Osteocyte (in vitro differentiated cells): ENCODE measurements at regions not wholly inside any gene's neighbourhood (a gene's known extent, or its start where the extent isn't known, plus 50 kb on each side); places are given as distances from the start of the nearest gene placed in this dataset.
A peak's percentile ranks its signal among the peaks of the same experiment; 100 is the strongest.

Experiments used
- DNase-seq: peaks from one replicate; pipeline ENCODE4 v3.0.0; 2021; ENCODE audit warnings: mixed read lengths; ENCODE audit not compliant: unreplicated experiment; ENCODE audit errors: extremely low spot score
- H3K27ac Mint-ChIP-seq: one replicate; pipeline ENCODE4 v1.8.0; 2021; ENCODE audit warnings: mild to moderate bottlenecking, mixed read lengths; ENCODE audit not compliant: unreplicated experiment
- H3K27me3 Mint-ChIP-seq: one replicate; pipeline ENCODE4 v1.8.0; 2021; ENCODE audit warnings: mixed read lengths; ENCODE audit not compliant: unreplicated experiment
- H3K36me3 Mint-ChIP-seq: one replicate; pipeline ENCODE4 v1.8.0; 2021; ENCODE audit warnings: mixed read lengths; ENCODE audit not compliant: unreplicated experiment
- H3K4me1 Mint-ChIP-seq: one replicate; pipeline ENCODE4 v1.8.0; 2021; ENCODE audit warnings: mixed read lengths; ENCODE audit not compliant: unreplicated experiment
- H3K4me3 Mint-ChIP-seq: one replicate; pipeline ENCODE4 v1.8.0; 2021; ENCODE audit warnings: mild to moderate bottlenecking, moderate library complexity, mixed read lengths; ENCODE audit not compliant: unreplicated experiment
- H3K9me3 Mint-ChIP-seq: one replicate; pipeline ENCODE4 v1.8.0; 2021; ENCODE audit warnings: mixed read lengths; ENCODE audit not compliant: unreplicated experiment
- CTCF ChIP-seq: fragments of 200-600 bp; sonication (generic); IDR thresholded peaks from 2 replicates; pipeline ENCODE4 v1.5.0; 2021; ENCODE audit warnings: antibody characterized with exemption, mild to moderate bottlenecking, moderate library complexity

- Mint-ChIP-seq H3K4me1 (peaks cover 51% of the 10 kb centered on the region), H3K4me3 (no peak overlapping the region), H3K9me3 (peaks cover 6% of the 10 kb centered on the region), H3K27ac (peak overlapping the region; percentile 88), H3K36me3 (no peaks in the 10 kb centered on the region), H3K27me3 (no peaks in the 10 kb centered on the region)
- DNase-seq: no peak
- no peak for TF ChIP-seq CTCF
Observed at GRCh38 chr9:99433095-99433494, 211.0 kb downstream of the SEC61B start.

- no peaks in the 10 kb centered on the region for H3K36me3 Mint-ChIP-seq
- peaks cover 6% of the 10 kb centered on the region for H3K9me3 Mint-ChIP-seq
- peak overlapping the region; percentile 88 for H3K27ac Mint-ChIP-seq
- no peak overlapping the region for H3K4me3 Mint-ChIP-seq
- H3K4me1 Mint-ChIP-seq: peaks cover 53% of the 10 kb centered on the region
- TF ChIP-seq CTCF: no peak
- no peaks in the 10 kb centered on the region for H3K27me3 Mint-ChIP-seq
- DNase-seq: no peak
Observed at GRCh38 chr9:99433555-99433954, 211.5 kb downstream of the SEC61B start.

GRCh38 chr9:99436616-99437015 lies 214.5 kb downstream of the SEC61B start:
- no peak overlapping the region for H3K4me3 Mint-ChIP-seq
- TF ChIP-seq CTCF: no peak
- H3K4me1 Mint-ChIP-seq: peaks cover 46% of the 10 kb centered on the region
- no peaks in the 10 kb centered on the region for H3K9me3 Mint-ChIP-seq
- no peak overlapping the region for H3K27ac Mint-ChIP-seq
- H3K27me3 Mint-ChIP-seq: no peaks in the 10 kb centered on the region
- no peaks in the 10 kb centered on the region for H3K36me3 Mint-ChIP-seq
- no peak for DNase-seq

GRCh38 chr9:99437145-99437544 lies 215.1 kb downstream of the SEC61B start:
- no peak overlapping the region for H3K4me3 Mint-ChIP-seq
- DNase-seq: no peak
- no peaks in the 10 kb centered on the region for H3K36me3 Mint-ChIP-seq
- no peaks in the 10 kb centered on the region for H3K27me3 Mint-ChIP-seq
- TF ChIP-seq CTCF: no peak
- peaks cover 3% of the 10 kb centered on the region for H3K9me3 Mint-ChIP-seq
- H3K27ac Mint-ChIP-seq: no peak overlapping the region
- H3K4me1 Mint-ChIP-seq: peaks cover 41% of the 10 kb centered on the region

- no peak overlapping the region for H3K27ac Mint-ChIP-seq
- no peak for TF ChIP-seq CTCF
- H3K9me3 Mint-ChIP-seq: peaks cover 8% of the 10 kb centered on the region
- no peak overlapping the region for H3K4me3 Mint-ChIP-seq
- H3K4me1 Mint-ChIP-seq: peaks cover 28% of the 10 kb centered on the region
- no peaks in the 10 kb centered on the region for H3K36me3 Mint-ChIP-seq
- DNase-seq: no peak
- no peaks in the 10 kb centered on the region for H3K27me3 Mint-ChIP-seq
Observed at GRCh38 chr9:99438596-99438995, 216.5 kb downstream of the SEC61B start.
